Astrocyte (in vitro differentiated cells and primary cell): ENCODE measurements at regions not wholly inside any gene's neighbourhood (a gene's known extent, or its start where the extent isn't known, plus 50 kb on each side); places are given as distances from the start of the nearest gene placed in this dataset.

Experiments
- CTCF ChIP-seq: IDR thresholded peaks from 2 replicates; pipeline ENCODE4 v1.5.1; 2011; ENCODE audit warnings: low read depth, mild to moderate bottlenecking, inconsistent platforms, low read length, moderate library complexity; ENCODE audit not compliant: insufficient read depth
- EZH2 ChIP-seq: IDR thresholded peaks from 2 replicates; pipeline ENCODE4 v1.6.1; 2012; ENCODE audit warnings: mild to moderate bottlenecking, low read length, inconsistent platforms; ENCODE audit not compliant: insufficient read depth

GRCh38 chr6:19694697-19695096 is 142.5 kb upstream of the ID4 start:
- TF ChIP-seq CTCF = no peak
- no peak for TF ChIP-seq EZH2
